NCI-H446 treated with DMSO at 0.1 percent for 48 hours (cell line): ENCODE measurements at regions not wholly inside any gene's neighbourhood (a gene's known extent, or its start where the extent isn't known, plus 50 kb on each side); places are given as distances from the start of the nearest gene placed in this dataset.
A peak's percentile ranks its signal among the peaks of the same experiment; 100 is the strongest.
"Not testable (repeated sequence)": the region's sequence is repeated elsewhere in the genome, so short reads cannot be mapped to it uniquely, and the experiment has no call there.

Source experiments
- DNase-seq: peaks from one replicate; lab custom pipeline; 2025; lab: John Stamatoyannopoulos, UW

GRCh38 chr10:35263827-35264226 lies 72.5 kb upstream of the CCNY start:
- DNase-seq = not testable (repeated sequence)

GRCh38 chr10:35264636-35265035 lies 71.7 kb upstream of the CCNY start:
- not testable (repeated sequence) for DNase-seq

GRCh38 chr10:35265435-35265834 lies 70.9 kb upstream of the CCNY start:
- no peak for DNase-seq

GRCh38 chr10:35268323-35268722 lies 68.0 kb upstream of the CCNY start:
- no peak for DNase-seq

- DNase-seq = no peak
These were observed 67.5 kb upstream of the CCNY start for GRCh38 chr10:35268791-35269257.

DNA sequence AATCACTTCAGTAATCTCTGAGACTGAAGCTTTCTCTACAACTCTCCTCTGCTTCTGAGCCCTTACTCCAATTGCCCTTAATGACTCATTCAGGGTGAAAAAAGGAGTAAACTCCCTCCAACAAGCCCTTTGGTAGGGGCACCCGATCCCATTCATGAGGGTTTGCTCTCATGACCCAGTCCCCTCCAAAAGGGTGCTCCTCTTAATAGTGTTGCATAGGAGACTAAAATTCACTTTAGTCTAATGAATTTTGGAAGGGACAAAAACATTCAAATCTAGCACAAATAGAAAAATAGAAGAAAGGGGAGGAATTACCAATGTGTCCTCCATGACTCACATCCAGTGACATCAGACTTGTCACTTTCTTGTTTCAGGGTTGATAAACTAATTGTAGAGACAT lies 66.2 kb upstream of the CCNY start:
- no peak for DNase-seq

DNA sequence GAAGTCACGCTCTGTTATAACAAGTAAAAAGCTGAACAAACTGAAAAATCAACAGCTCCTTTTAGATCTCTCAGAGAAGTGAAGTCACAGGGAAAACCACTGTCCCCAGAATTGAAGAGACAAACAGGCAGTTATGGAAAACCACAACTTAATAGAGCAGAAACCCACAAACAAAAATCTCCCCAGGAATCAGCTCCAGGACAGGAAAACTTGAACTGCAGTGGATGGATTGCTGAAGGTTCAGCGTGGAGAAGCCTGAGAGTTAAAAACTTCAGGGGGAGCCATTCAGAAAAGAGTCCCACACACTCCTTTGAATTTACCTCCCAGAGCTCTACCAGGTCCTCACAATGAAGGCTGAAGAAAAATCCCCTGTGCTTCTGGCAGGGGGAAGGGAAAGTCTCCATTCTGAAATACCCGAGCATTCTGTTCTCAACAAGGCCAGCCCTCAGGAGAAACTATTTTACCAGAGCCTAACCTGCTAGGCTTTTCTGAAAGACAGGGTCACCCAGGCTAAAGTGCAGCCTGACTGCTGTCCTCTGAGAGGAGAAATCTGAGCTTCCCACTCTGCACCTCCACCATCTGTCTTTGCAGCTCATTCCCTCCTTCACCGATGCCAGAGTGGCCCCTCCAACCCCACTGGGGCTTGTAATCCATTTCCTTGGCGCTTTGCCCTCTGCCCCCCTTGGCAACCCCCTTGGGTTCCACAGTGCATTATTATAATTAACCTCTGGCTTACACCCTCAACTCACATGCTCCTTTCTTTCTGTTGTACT lies 65.0 kb upstream of the CCNY start:
- no peak for DNase-seq

DNA sequence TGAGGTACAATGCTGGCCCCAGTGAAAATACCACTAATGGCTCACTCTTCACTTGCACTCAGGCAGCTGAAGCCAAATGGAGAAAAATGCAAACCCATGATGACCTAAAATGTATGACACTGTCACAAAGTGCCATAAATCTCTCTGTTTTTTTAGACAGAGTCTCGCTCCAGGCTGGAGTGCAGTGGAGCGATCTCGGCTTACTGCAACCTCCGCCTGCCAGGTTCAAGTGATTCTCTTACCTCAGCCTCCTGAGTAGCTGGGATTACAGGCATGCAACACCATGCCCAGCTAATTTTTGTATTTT lies 64.5 kb upstream of the CCNY start:
- not testable (repeated sequence) for DNase-seq

DNA sequence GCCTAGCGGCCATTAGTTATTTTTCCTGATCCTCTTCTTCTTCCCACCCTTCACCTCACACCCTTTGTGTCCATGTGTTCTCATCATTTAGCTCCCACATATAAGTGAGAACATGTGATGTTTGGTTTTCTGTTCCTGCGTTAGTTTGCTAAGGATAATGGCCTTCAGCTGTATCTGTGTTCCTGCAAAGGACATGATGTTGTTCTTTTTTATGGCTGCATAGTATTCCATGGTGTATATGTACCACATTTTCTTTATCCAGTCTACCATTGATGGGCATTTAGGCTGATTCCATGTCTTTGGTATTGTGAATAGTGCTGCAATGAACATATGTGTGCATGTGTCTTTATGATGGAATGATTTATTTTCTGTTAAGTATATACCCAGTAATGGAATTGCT lies 63.9 kb upstream of the CCNY start:
- DNase-seq = not testable (repeated sequence)

DNA sequence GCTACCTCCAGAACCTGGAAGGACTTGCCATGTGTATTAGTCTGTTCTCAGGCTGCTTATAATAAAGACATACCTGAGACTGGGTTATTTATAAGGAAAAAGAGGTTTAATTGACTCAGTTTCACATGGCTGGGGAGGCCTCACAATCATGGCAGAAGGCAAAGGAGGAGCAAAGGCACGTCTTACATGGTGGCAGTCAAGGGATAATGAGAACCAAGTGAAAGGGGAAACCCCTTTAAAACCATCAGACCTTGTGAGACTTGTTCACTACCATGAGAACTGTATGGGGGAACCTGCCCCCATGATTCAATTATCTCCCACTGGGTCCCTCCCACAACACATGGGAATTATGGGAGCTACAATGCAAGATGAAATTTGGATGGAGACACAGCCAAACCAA lies 62.3 kb upstream of the CCNY start:
- not testable (repeated sequence) for DNase-seq

DNA sequence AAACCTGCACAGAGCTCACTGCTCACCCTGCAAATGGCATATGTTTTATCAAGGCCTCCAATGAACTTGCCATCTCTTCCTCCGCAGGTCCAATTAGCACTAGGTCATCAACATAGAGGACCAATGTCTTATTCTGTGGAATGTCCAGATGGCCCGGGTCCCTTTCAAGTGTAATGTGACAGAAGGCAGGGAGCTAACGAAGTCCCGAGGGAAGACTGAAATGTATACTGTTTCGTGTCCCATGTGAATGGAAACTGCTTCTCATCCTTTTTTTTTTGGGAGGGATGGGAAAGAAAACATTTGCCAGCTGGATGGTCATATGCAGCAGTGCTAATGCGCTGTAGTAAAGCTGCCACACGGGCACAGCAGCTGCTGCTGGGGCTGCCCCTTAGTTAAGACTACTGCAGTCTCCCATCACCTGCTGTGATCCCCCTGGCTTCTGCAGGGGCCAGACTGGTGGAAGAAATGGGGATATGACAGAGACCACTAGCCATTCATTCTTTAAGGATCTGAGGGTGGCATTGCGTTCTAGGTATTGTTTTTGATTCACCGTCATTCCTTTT lies 61.7 kb upstream of the CCNY start:
- DNase-seq = peak; percentile 22

GRCh38 chr10:35276889-35277288 lies 59.4 kb upstream of the CCNY start:
- no peak for DNase-seq

DNA sequence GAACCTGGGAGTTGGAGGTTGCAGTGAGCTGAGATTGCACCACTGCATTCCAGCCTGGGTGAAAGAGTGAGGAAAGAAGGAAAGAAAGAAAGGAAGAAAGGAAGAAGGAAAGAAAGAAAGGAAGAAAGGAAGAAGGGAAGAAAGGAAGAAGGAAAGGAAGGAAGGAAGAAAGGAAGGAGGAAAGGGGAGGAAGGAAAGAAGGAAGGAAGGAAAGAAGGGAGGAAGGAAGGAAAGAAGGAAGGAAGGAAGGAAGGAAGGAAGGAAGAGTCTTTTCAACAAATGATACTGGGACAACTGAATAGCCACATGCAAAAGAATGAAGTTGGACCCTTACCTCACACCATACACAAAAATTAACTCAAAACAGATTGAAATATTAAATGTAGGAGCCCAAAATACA lies 56.1 kb upstream of the CCNY start:
- DNase-seq = not testable (repeated sequence)
